H1 (cell line): ENCODE measurements at regions not wholly inside any gene's neighbourhood (a gene's known extent, or its start where the extent isn't known, plus 50 kb on each side); places are given as distances from the start of the nearest gene placed in this dataset.

Experiments
- CTCF ChIA-PET: fragments of 300-600 bp; sonication (Branson Sonifier 250); formaldehyde crosslinking; loops from one replicate; lab custom pipeline; 2021; ENCODE audit not compliant: partially characterized antibody; lab: Charles Lee
- POLR2A ChIA-PET: fragments of 300-600 bp; sonication (Branson Sonifier 250); formaldehyde crosslinking; loops from one replicate; lab custom pipeline; 2021; ENCODE audit warnings: inconsistent platforms; ENCODE audit not compliant: partially characterized antibody; lab: Charles Lee
- DNase-seq, 2 experiments: peaks; one replicate each; pipeline versions ENCODE4 v3.0.0 to v3.0.0-alpha.2; 2010 to 2022; ENCODE audit warnings: low spot score in 2 of 2, low read depth in 1 of 2, mixed read lengths in 1 of 2
- FAIRE-seq: peaks from 2 replicates; lab custom pipeline; 2011; peaks lifted over from hg19 to GRCh38; lab: Jason Lieb, UNC
- H2AFZ ChIP-seq: 2 replicates; pipeline ENCODE4 v1.8.1; 2012; ENCODE audit warnings: low read length, inconsistent platforms
- H2AK5ac ChIP-seq: 2 replicates; pipeline ENCODE4 v1.6.1; 2013; ENCODE audit warnings: low read depth, low read length
- H2BK120ac ChIP-seq: replicated peaks from 2 replicates; pipeline ENCODE3; 2013; ENCODE audit warnings: low read depth, low read length, inconsistent platforms
- H2BK12ac ChIP-seq: 2 replicates; pipeline ENCODE4 v1.6.1; 2013; ENCODE audit warnings: low read depth, low read length
- H2BK15ac ChIP-seq: 2 replicates; pipeline ENCODE4 v1.6.1; 2013; ENCODE audit warnings: low read length
- H2BK20ac ChIP-seq: 2 replicates; pipeline ENCODE4 v1.6.1; 2013; ENCODE audit warnings: low read length
- H2BK5ac ChIP-seq: 2 replicates; pipeline ENCODE4 v1.6.1; 2013; ENCODE audit warnings: low read depth, low read length
- H3K14ac ChIP-seq: 2 replicates; pipeline ENCODE4 v1.6.1; 2013; ENCODE audit warnings: inconsistent platforms; ENCODE audit not compliant: insufficient read length
- H3K18ac ChIP-seq: 2 replicates; pipeline ENCODE4 v1.6.1; 2013; ENCODE audit warnings: low read length; ENCODE audit errors: extremely low read depth
- H3K23ac ChIP-seq: 2 replicates; pipeline ENCODE4 v1.6.1; 2013; ENCODE audit warnings: inconsistent platforms; ENCODE audit not compliant: insufficient read length
- H3K23me2 ChIP-seq: 2 replicates; pipeline ENCODE4 v1.6.1; 2013; ENCODE audit warnings: low read depth, low read length
- H3K27ac ChIP-seq: 2 replicates; pipeline ENCODE4 v1.6.1; 2011; ENCODE audit warnings: low read depth, low read length, inconsistent platforms
- H3K27me3 ChIP-seq, 4 experiments: replicated peaks in 1 of 4; 1 replicate in 1 of 4; 2 replicates in 3 of 4; pipeline versions ENCODE4 v1.6.1 to v1.8.1; 2011 to 2013; ENCODE audit warnings: low read length in 3 of 4, mild to moderate bottlenecking in 3 of 4, inconsistent platforms in 2 of 4, mixed read lengths in 2 of 4, moderate library complexity in 1 of 4; ENCODE audit not compliant: control insufficient read depth in 3 of 4, insufficient read depth in 3 of 4; ENCODE audit errors: extremely low read depth in 1 of 4
- H3K36me3 ChIP-seq, 4 experiments: 2 replicates each; pipeline versions ENCODE4 v1.6.1 to v1.8.1; 2011 to 2013; ENCODE audit warnings: mild to moderate bottlenecking in 4 of 4, low read length in 3 of 4, moderate library complexity in 2 of 4, control low read depth in 1 of 4, inconsistent platforms in 1 of 4; ENCODE audit not compliant: insufficient read depth in 4 of 4, control insufficient read depth in 2 of 4
- H3K4ac ChIP-seq: replicated peaks from 2 replicates; pipeline ENCODE3; 2013; ENCODE audit warnings: low read length, low read depth, mixed read lengths, inconsistent platforms; ENCODE audit not compliant: insufficient read length
- H3K4me1 ChIP-seq, 4 experiments: replicated peaks in 1 of 4; 1 replicate in 1 of 4; 2 replicates in 3 of 4; pipeline versions ENCODE4 v1.6.1 to v1.8.1; 2011 to 2013; ENCODE audit warnings: low read length in 3 of 4, inconsistent platforms in 2 of 4, mixed read lengths in 1 of 4; ENCODE audit not compliant: insufficient read depth in 4 of 4, control insufficient read depth in 3 of 4
- H3K4me2 ChIP-seq, 2 experiments: 2 replicates each; pipeline versions ENCODE4 v1.6.1 to v1.8.1; 2011 to 2013; ENCODE audit warnings: low read depth in 2 of 2, low read length in 2 of 2, control low read depth in 1 of 2, inconsistent platforms in 1 of 2, mild to moderate bottlenecking in 1 of 2; ENCODE audit not compliant: insufficient read depth in 1 of 2
- H3K4me3 ChIP-seq, 4 experiments: fragments of 200-600, 300-600 bp in 1 of 4; sonication (generic), shearing (Covaris generic), sonication (Bioruptor Twin) in 1 of 4; 2 replicates each; pipeline versions ENCODE4 v1.5.1 to v1.8.1; 2011 to 2016; ENCODE audit warnings: low read length in 4 of 4, low read depth in 3 of 4, control low read depth in 2 of 4, inconsistent platforms in 2 of 4, mild to moderate bottlenecking in 2 of 4, mixed read lengths in 1 of 4, moderate library complexity in 1 of 4; ENCODE audit not compliant: insufficient read depth in 2 of 4; ENCODE audit errors: extremely low read depth in 1 of 4
- H3K56ac ChIP-seq: replicated peaks from 2 replicates; pipeline ENCODE3; 2013; ENCODE audit warnings: low read depth, mild to moderate bottlenecking, mixed read lengths, low read length, inconsistent platforms; ENCODE audit not compliant: insufficient read length
- H3K79me1 ChIP-seq: 2 replicates; pipeline ENCODE4 v1.6.1; 2013; ENCODE audit warnings: low read depth, low read length, control low read depth
- H3K79me2 ChIP-seq, 2 experiments: 2 replicates each; pipeline versions ENCODE4 v1.6.1 to v1.8.1; 2012 to 2013; ENCODE audit warnings: low read length in 2 of 2, mild to moderate bottlenecking in 2 of 2, inconsistent platforms in 1 of 2; ENCODE audit not compliant: insufficient read depth in 2 of 2, control insufficient read depth in 1 of 2
- H3K9ac ChIP-seq, 4 experiments: replicated peaks in 1 of 4; 1 replicate in 1 of 4; 2 replicates in 3 of 4; pipeline versions ENCODE4 v1.6.1 to v1.8.1; 2011 to 2013; ENCODE audit warnings: low read depth in 3 of 4, low read length in 3 of 4, control low read depth in 2 of 4, mild to moderate bottlenecking in 2 of 4, moderate library complexity in 2 of 4, inconsistent platforms in 1 of 4; ENCODE audit errors: extremely low read depth in 1 of 4
- H3K9me3 ChIP-seq, 2 experiments: 2 replicates each; pipeline versions ENCODE4 v1.6.1 to v1.8.1; 2012 to 2013; ENCODE audit warnings: mild to moderate bottlenecking in 2 of 2, moderate library complexity in 2 of 2, control low read depth in 1 of 2, inconsistent platforms in 1 of 2, low read depth in 1 of 2, low read length in 1 of 2, mixed read lengths in 1 of 2; ENCODE audit not compliant: insufficient read depth in 2 of 2
- H4K20me1 ChIP-seq, 2 experiments: replicated peaks in 1 of 2; 2 replicates each; pipeline versions ENCODE3 to v1.8.1; 2011 to 2013; ENCODE audit warnings: inconsistent platforms in 2 of 2, low read length in 2 of 2, mild to moderate bottlenecking in 1 of 2; ENCODE audit not compliant: insufficient read depth in 2 of 2, control insufficient read depth in 1 of 2
- H4K5ac ChIP-seq: 2 replicates; pipeline ENCODE4 v1.6.1; 2013; ENCODE audit warnings: low read length, low read depth, mixed read lengths, inconsistent platforms; ENCODE audit not compliant: insufficient read length
- H4K8ac ChIP-seq: 2 replicates; pipeline ENCODE4 v1.8.0; 2013; ENCODE audit warnings: mild to moderate bottlenecking, moderate library complexity, low read length, inconsistent platforms; ENCODE audit not compliant: insufficient read depth; ENCODE audit errors: extremely low read depth
- H4K91ac ChIP-seq: replicated peaks from 2 replicates; pipeline ENCODE3; 2013; ENCODE audit warnings: low read length, mixed read lengths, inconsistent platforms; ENCODE audit not compliant: insufficient read length
- HDAC2 ChIP-seq, 2 experiments: fragments of 300-600 bp in 1 of 2; sonication (generic) in 1 of 2; IDR thresholded peaks; 2 replicates each; pipeline ENCODE4 v1.6.1; 2011 to 2012; ENCODE audit warnings: low read depth in 2 of 2, low read length in 2 of 2, mild to moderate bottlenecking in 2 of 2, moderate library complexity in 2 of 2, borderline replicate concordance in 1 of 2, inconsistent platforms in 1 of 2
- WGBS, 2 experiments: shearing (Covaris generic) in 1 of 2; methylation state at CpG; one replicate each; pipeline versions ENCODE4 v1.1.6 to v1.1.7; 2013 to 2015; ENCODE audit warnings: low lambda C conversion rate in 2 of 2, mixed read lengths in 2 of 2, inconsistent platforms in 1 of 2, low coverage in 1 of 2, missing lambda C conversion rate in 1 of 2; ENCODE audit not compliant: insufficient replicate concordance in 2 of 2, insufficient coverage in 1 of 2, insufficient read length in 1 of 2; ENCODE audit errors: extremely low coverage in 1 of 2, missing lambda C conversion rate in 1 of 2; 5-methylcytosine and 5-hydroxymethylcytosine counted together

DNA sequence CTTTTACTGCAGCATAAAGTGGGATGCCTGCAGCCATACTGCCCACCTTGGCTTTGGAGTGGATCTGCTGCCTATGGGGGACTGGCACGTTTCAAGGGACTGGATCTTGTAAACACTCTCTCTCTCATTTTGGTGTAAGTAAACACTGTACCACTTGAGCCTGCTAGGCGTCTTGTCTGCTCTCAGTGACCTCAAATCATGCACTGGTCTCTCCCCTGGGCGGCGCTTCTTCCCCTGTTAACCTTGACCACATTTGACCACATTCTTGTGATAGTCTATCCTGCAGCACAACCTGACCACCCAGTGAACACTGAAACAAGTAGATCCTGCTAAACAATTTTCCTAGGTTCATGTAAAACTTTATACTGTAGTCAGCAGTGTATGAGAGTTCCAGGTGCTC lies 82.6 kb upstream of the HNMT start:
- Histone ChIP-seq H4K5ac (no peak overlapping the region), H3K4me3 (no peak overlapping the region), H2AFZ (no peak overlapping the region; the same call in none of the 2 replicates), H4K8ac (no peak overlapping the region), H2BK20ac (no peak overlapping the region), H2AK5ac (no peak overlapping the region), H4K91ac (no peak overlapping the region), H3K4me2 (no peak overlapping the region), H2BK5ac (no peak overlapping the region), H3K79me1 (no peaks in the 10 kb centered on the region), H2BK12ac (no peak overlapping the region), H3K23ac (no peak overlapping the region), H3K4me1 (no peaks in the 10 kb centered on the region), H3K18ac (no peak overlapping the region), H3K27me3 (no peaks in the 10 kb centered on the region; a peak in 1 of 7 replicates), H3K27ac (no peak overlapping the region), H3K14ac (no peak overlapping the region)
- FAIRE-seq = no peak
- POLR2A ChIA-PET = no interaction called here
- 91% methylated on average over 4 of the region's 4 CpGs; no CpG with 5 or more reads in 1 of the 2 experiments for WGBS, 2 experiments
- no peak for TF ChIP-seq HDAC2 (IDR thresholded peaks at IDR 0.05; ENCODE audit: borderline replicate concordance in 1 of 2, low read depth in 2 of 2, low read length in 2 of 2)
- TF ChIP-seq, all 59 proteins: peak for 0
- Histone ChIP-seq H2BK15ac (no peak overlapping the region), H3K9ac (no peak overlapping the region), H2BK120ac (no peak overlapping the region), H3K36me3 (no peaks in the 10 kb centered on the region), H3K9me3 (no peaks in the 10 kb centered on the region), H4K20me1 (no peaks in the 10 kb centered on the region), H3K56ac (no peak overlapping the region), H3K79me2 (no peaks in the 10 kb centered on the region), H3K23me2 (no peaks in the 10 kb centered on the region), H3K4ac (no peak overlapping the region)
- CTCF ChIA-PET = interaction anchor here (0.7 to 2.0 kb wide), 2 partner anchors 16 to 774 kb away, joined by 3 to 5 read pairs; no protein-coding TSS in a partner anchor
- DNase-seq = no peak
